ENCODE measurements at regions not wholly inside any gene's neighbourhood (a gene's known extent, or its start where the extent isn't known, plus 50 kb on each side); places are given as distances from the start of the nearest gene placed in this dataset.

- Histone ChIP-seq H3K36me3 (replicated peaks in 1 of 2; ENCODE audit: control insufficient read depth in 1 of 2, insufficient read depth in 2 of 2, low read length in 2 of 2) (no peaks in the 10 kb centered on the region), H3K4me3 (replicated peaks in 1 of 3; ENCODE audit: insufficient read depth in 1 of 3, low read depth in 2 of 3, low read length in 3 of 3) (no peak overlapping the region), H3K4me1 (ENCODE audit: insufficient read depth, low read length) (no peaks in the 10 kb centered on the region), H3K9me3 (ENCODE audit: low read length) (no peaks in the 10 kb centered on the region), H2AFZ (ENCODE audit: low read length) (no peak overlapping the region), H3K4me2 (ENCODE audit: low read depth, low read length) (no peak overlapping the region), H3K79me2 (ENCODE audit: insufficient read depth, low read length) (no peaks in the 10 kb centered on the region), H4K20me1 (ENCODE audit: insufficient read depth, low read length) (no peaks in the 10 kb centered on the region), H3K27me3 (ENCODE audit: control insufficient read depth in 1 of 2, insufficient read depth in 2 of 2, low read length in 2 of 2) (peaks cover 4 to 70% of the 10 kb centered on the region in 2 experiments; a peak in 3 of 5 replicates), H3K9ac (ENCODE audit: insufficient read depth, low read depth, low read length) (no peak overlapping the region), H3K27ac (ENCODE audit: extremely low read length, insufficient read depth, low read length) (no peak overlapping the region)
- no TSS peak for BruUV-seq (replicated peaks)
- DNase-seq (ENCODE audit: low spot score) (no peak), ATAC-seq (no peak), FAIRE-seq (no peak)
- in situ Hi-C loops (cut with HindIII; ENCODE audit: extremely low pct_ligation_motif_present, low pct_unique_long_range_greater_than_20kb), result no loop called here
- POLR2A ChIA-PET, result no interaction called here
- intact Hi-C loops (cut with micrococcal nuclease; ENCODE audit: unreplicated experiment), result no loop called here
- CTCF ChIA-PET (ENCODE audit: low intra/inter-chr PET ratio, low total read pairs), result no interaction called here
- 46% methylated on average over 13 of the region's 23 CpGs for WGBS (ENCODE audit: low lambda C conversion rate)
- TF ChIP-seq ARID5B (CRISPR knock-in tag; IDR thresholded peaks at IDR 0.05), result no peak
- TF ChIP-seq, protein P1, sequence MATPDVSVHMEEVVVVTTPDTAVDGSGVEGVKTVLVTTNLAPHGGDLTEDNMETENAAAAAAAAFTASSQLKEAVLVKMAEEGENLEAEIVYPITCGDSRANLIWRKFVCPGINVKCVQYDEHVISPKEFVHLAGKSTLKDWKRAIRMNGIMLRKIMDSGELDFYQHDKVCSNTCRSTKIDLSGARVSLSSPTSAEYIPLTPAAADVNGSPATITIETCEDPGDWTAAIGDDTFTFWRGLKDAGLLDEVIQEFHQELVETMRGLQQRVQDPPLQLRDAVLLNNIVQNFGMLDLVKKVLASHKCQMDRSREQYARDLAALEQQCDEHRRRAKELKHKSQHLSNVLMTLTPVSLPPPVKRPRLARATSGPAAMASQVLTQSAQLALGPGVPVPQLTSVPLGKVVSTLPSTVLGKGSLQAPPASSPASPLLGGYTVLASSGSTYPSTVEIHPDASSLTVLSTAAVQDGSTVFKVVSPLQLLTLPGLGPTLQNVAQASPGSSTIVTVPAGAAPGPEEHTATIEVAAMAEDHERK (CRISPR knock-in tag; IDR thresholded peaks at IDR 0.05; ENCODE audit: low read depth), result no peak
- no peak for TF ChIP-seq MAZ (IDR thresholded peaks at IDR 0.05; ENCODE audit: borderline replicate concordance, low read depth, low read length)
- no peak for TF ChIP-seq MAZ (CRISPR knock-in tag; IDR thresholded peaks at IDR 0.05; ENCODE audit: low read depth)
- no peak for TF ChIP-seq ARNTL (CRISPR knock-in tag; IDR thresholded peaks at IDR 0.05)
- no peak for TF ChIP-seq TSC22D2 (CRISPR knock-in tag; IDR thresholded peaks at IDR 0.05; ENCODE audit: borderline replicate concordance)
- no peak for TF ChIP-seq STAT6 (CRISPR knock-in tag; IDR thresholded peaks at IDR 0.05; ENCODE audit: borderline replicate concordance)
- no peak for TF ChIP-seq NR2F6 (IDR thresholded peaks at IDR 0.05)
- TF ChIP-seq NR2F6 (CRISPR knock-in tag; IDR thresholded peaks at IDR 0.05), result no peak
- no peak for TF ChIP-seq ZNF256 (CRISPR knock-in tag; conservative IDR thresholded peaks at IDR 0.05)
- no peak for TF ChIP-seq TBX2 (CRISPR knock-in tag; IDR thresholded peaks at IDR 0.05; ENCODE audit: borderline replicate concordance)
- no peak for TF ChIP-seq ZMYM3 (CRISPR knock-in tag; IDR thresholded peaks at IDR 0.05)
- no peak for TF ChIP-seq TMF1 (CRISPR knock-in tag; IDR thresholded peaks at IDR 0.05; ENCODE audit: low read depth)
- TF ChIP-seq LCORL (IDR thresholded peaks at IDR 0.05), result no peak
- no peak for TF ChIP-seq LCORL (CRISPR knock-in tag; IDR thresholded peaks at IDR 0.05)
Measured at GRCh38 chr11:134532131-134532920, 120.3 kb upstream of the B3GAT1 start.
